GM12878 (cell line): ENCODE measurements at regions not wholly inside any gene's neighbourhood (a gene's known extent, or its start where the extent isn't known, plus 50 kb on each side); places are given as distances from the start of the nearest gene placed in this dataset.

Experiments used
- ATAC-seq: fragments of 200-7000 bp; cut with Tn5 transposase; 3 replicates; pipeline ENCODE4 v1.9.1; 2020; ENCODE audit warnings: mild to moderate bottlenecking, moderate library complexity
- BruUV-seq: library from RNA; stranded (reverse); fragments of 400-500 nt; replicated peaks from 2 replicates; lab custom pipeline; 2021; lab: Mats Ljungman, UMichigan
- CTCF ChIA-PET: fragments of 300-600 bp; sonication (Branson Sonifier 250); formaldehyde crosslinking; extraction: SDS; loops from one replicate; lab custom pipeline; 2021; ENCODE audit warnings: inconsistent platforms; lab: Yijun Ruan, JAX
- POLR2A ChIA-PET: fragments of 350-600 bp; formaldehyde crosslinking; extraction: SDS; loops from one replicate; lab custom pipeline; 2021; ENCODE audit warnings: inconsistent platforms; lab: Charles Lee
- RAD21 ChIA-PET: fragments of 300-600 bp; sonication (Branson Sonifier 250); formaldehyde crosslinking; loops from one replicate; lab custom pipeline; 2023; ENCODE audit warnings: antibody characterized with exemption; ENCODE audit not compliant: unreplicated experiment; lab: Charles Lee
- SMC1A ChIA-PET: fragments of 300-600 bp; sonication (Branson Sonifier 250); formaldehyde crosslinking; loops from one replicate; lab custom pipeline; 2023; ENCODE audit not compliant: unreplicated experiment, uncharacterized antibody; lab: Charles Lee
- DNase-seq: peaks from one replicate; pipeline ENCODE4 v3.0.0-alpha.2; 2011; ENCODE audit warnings: low read depth, low spot score
- FAIRE-seq: peaks from 3 replicates; lab custom pipeline; 2011; peaks lifted over from hg19 to GRCh38; lab: Jason Lieb, UNC
- H2AFZ ChIP-seq: 2 replicates; pipeline ENCODE4 v1.6.0; 2011; ENCODE audit warnings: low read depth, low read length, control low read depth; ENCODE audit not compliant: control insufficient read depth
- H3K27ac ChIP-seq: 2 replicates; pipeline ENCODE4 v1.5.1; 2011; ENCODE audit warnings: control low read depth; ENCODE audit not compliant: control insufficient read depth, insufficient read depth
- H3K27me3 ChIP-seq, 2 experiments: replicated peaks in 1 of 2; 2 replicates each; pipeline versions ENCODE4 v1.6.0 to v1.6.1; 2011; ENCODE audit warnings: low read length in 1 of 2; ENCODE audit not compliant: control insufficient read depth in 2 of 2, insufficient read depth in 2 of 2
- H3K36me3 ChIP-seq, 2 experiments: 2 replicates each; pipeline ENCODE4 v1.5.1; 2011; ENCODE audit warnings: low read length in 1 of 2; ENCODE audit not compliant: control insufficient read depth in 2 of 2, insufficient read depth in 2 of 2
- H3K4me1 ChIP-seq: 2 replicates; pipeline ENCODE4 v1.6.1; 2011; ENCODE audit warnings: mild to moderate bottlenecking, low read length, moderate library complexity, mixed read lengths; ENCODE audit not compliant: control insufficient read depth, insufficient read depth
- H3K4me2 ChIP-seq: 2 replicates; pipeline ENCODE4 v1.6.0; 2011; ENCODE audit warnings: control low read depth; ENCODE audit not compliant: control insufficient read depth, insufficient read depth
- H3K4me3 ChIP-seq: fragments of 200-600 bp; sonication (generic); 2 replicates; pipeline ENCODE4 v1.5.1; 2016
- H3K79me2 ChIP-seq: 2 replicates; pipeline ENCODE4 v1.6.0; 2011; ENCODE audit warnings: low read length; ENCODE audit not compliant: control insufficient read depth, insufficient read depth
- H3K9ac ChIP-seq: 2 replicates; pipeline ENCODE4 v1.8.0; 2011; ENCODE audit warnings: low read length, control low read depth, mixed read lengths; ENCODE audit not compliant: control insufficient read depth, insufficient read depth
- H3K9me3 ChIP-seq: replicated peaks from 3 replicates; pipeline ENCODE4 v1.5.1; 2011; ENCODE audit warnings: mild to moderate bottlenecking, low read length; ENCODE audit not compliant: control insufficient read depth, insufficient read depth
- H4K20me1 ChIP-seq: 2 replicates; pipeline ENCODE4 v1.6.0; 2011; ENCODE audit not compliant: control insufficient read depth, insufficient read depth
- ATF3 ChIP-seq: IDR thresholded peaks from 2 replicates; pipeline ENCODE4 v1.6.1; 2011; ENCODE audit warnings: low read depth, mild to moderate bottlenecking, low read length, moderate library complexity, borderline replicate concordance; ENCODE audit errors: extremely low read depth
- CHD1 ChIP-seq: IDR thresholded peaks from 2 replicates; pipeline ENCODE4 v1.6.1; 2012; ENCODE audit warnings: low read depth, low read length, improper control_type of control experiment
- HCFC1 ChIP-seq: fragments of 150-350 bp; IDR thresholded peaks from 2 replicates; pipeline ENCODE4 v1.6.1; 2014; ENCODE audit warnings: low read length
- IRF4 ChIP-seq: IDR thresholded peaks from 2 replicates; pipeline ENCODE4 v1.6.1; 2011; ENCODE audit warnings: low read depth, low read length
- MEF2B ChIP-seq: fragments of 450-650 bp; IDR thresholded peaks from 2 replicates; pipeline ENCODE4 v1.6.1; 2018; ENCODE audit warnings: mild to moderate bottlenecking, moderate library complexity; ENCODE audit not compliant: partially characterized antibody, poor library complexity, severe bottlenecking
- NR2C2 ChIP-seq: IDR thresholded peaks from 2 replicates; pipeline ENCODE4 v1.6.1; 2011; ENCODE audit warnings: borderline replicate concordance, low read depth; ENCODE audit not compliant: control insufficient read depth, insufficient read length
- POLR2AphosphoS5 ChIP-seq: IDR thresholded peaks from 2 replicates; pipeline ENCODE4 v1.6.1; 2011; ENCODE audit warnings: mild to moderate bottlenecking, low read length, inconsistent platforms
- PRDM15 ChIP-seq: fragments of 450-650 bp; formaldehyde crosslinking; IDR thresholded peaks from 2 replicates; pipeline ENCODE4 v1.4.0; 2020; ENCODE audit warnings: mild to moderate bottlenecking, moderate library complexity
- RAD21 ChIP-seq: IDR thresholded peaks from 2 replicates; pipeline ENCODE4 v1.6.1; 2011; ENCODE audit warnings: mild to moderate bottlenecking, low read depth, low read length, moderate library complexity; ENCODE audit not compliant: insufficient read depth
- RCOR1 ChIP-seq: conservative IDR thresholded peaks from 2 replicates; pipeline ENCODE4 v1.6.1; 2012; ENCODE audit warnings: low read depth, low read length, improper control_type of control experiment
- WRNIP1 ChIP-seq: IDR thresholded peaks from 2 replicates; pipeline ENCODE4 v1.6.1; 2011; ENCODE audit warnings: low read depth, low read length, improper control_type of control experiment, borderline replicate concordance
- ZNF592 ChIP-seq: fragments of 450-650 bp; IDR thresholded peaks from 2 replicates; pipeline ENCODE4 v1.6.1; 2017; ENCODE audit warnings: mild to moderate bottlenecking, moderate library complexity
- WGBS: methylation state at CpG from one replicate; pipeline ENCODE4 v1.1.6; 2016; ENCODE audit warnings: low lambda C conversion rate; ENCODE audit not compliant: insufficient replicate concordance, insufficient coverage; ENCODE audit errors: missing lambda C conversion rate; 5-methylcytosine and 5-hydroxymethylcytosine counted together
- in situ Hi-C: fragments of 300-500 bp; cut with MboI; formaldehyde crosslinking; loops from 9 replicates; pipeline ENCODE4 v1.14.3; 2018; ENCODE audit warnings: mixed read lengths
- intact Hi-C: fragments of 100-400 bp; cut with micrococcal nuclease; formaldehyde crosslinking; loops from one replicate; pipeline ENCODE4 v1.14.2; 2022; ENCODE audit not compliant: unreplicated experiment
- TF ChIP-seq, protein P1 (sequence below): IDR thresholded peaks from 2 replicates; pipeline ENCODE4 v1.6.1; 2012; ENCODE audit warnings: mild to moderate bottlenecking, low read depth, low read length

GRCh38 chr7:70953796-70954195 is 178.1 kb upstream of the GALNT17 start:
- Histone ChIP-seq H3K4me2 (no peak overlapping the region), H3K27ac (no peak overlapping the region), H3K79me2 (no peaks in the 10 kb centered on the region), H3K27me3 (no peaks in the 10 kb centered on the region), H3K9me3 (no peaks in the 10 kb centered on the region), H3K4me1 (no peaks in the 10 kb centered on the region), H4K20me1 (no peaks in the 10 kb centered on the region), H3K4me3 (no peak overlapping the region), H2AFZ (no peak overlapping the region), H3K9ac (no peak overlapping the region), H3K36me3 (no peaks in the 10 kb centered on the region)
- no TSS peak for BruUV-seq
- in situ Hi-C loops, result no loop called here
- FAIRE-seq (no peak), DNase-seq (no peak), ATAC-seq (no peak)
- ChIA-PET RAD21 (no interaction called here), SMC1A (no interaction called here), POLR2A (no interaction called here), CTCF (no interaction called here)
- TF ChIP-seq ZNF592 (no peak), IRF4 (no peak), NR2C2 (no peak), CHD1 (no peak), POLR2AphosphoS5 (no peak), HCFC1 (no peak), WRNIP1 (no peak), RAD21 (no peak), RCOR1 (no peak), ATF3 (no peak), PRDM15 (CRISPR knock-in tag) (no peak), MEF2B (no peak)
- TF ChIP-seq, protein P1, sequence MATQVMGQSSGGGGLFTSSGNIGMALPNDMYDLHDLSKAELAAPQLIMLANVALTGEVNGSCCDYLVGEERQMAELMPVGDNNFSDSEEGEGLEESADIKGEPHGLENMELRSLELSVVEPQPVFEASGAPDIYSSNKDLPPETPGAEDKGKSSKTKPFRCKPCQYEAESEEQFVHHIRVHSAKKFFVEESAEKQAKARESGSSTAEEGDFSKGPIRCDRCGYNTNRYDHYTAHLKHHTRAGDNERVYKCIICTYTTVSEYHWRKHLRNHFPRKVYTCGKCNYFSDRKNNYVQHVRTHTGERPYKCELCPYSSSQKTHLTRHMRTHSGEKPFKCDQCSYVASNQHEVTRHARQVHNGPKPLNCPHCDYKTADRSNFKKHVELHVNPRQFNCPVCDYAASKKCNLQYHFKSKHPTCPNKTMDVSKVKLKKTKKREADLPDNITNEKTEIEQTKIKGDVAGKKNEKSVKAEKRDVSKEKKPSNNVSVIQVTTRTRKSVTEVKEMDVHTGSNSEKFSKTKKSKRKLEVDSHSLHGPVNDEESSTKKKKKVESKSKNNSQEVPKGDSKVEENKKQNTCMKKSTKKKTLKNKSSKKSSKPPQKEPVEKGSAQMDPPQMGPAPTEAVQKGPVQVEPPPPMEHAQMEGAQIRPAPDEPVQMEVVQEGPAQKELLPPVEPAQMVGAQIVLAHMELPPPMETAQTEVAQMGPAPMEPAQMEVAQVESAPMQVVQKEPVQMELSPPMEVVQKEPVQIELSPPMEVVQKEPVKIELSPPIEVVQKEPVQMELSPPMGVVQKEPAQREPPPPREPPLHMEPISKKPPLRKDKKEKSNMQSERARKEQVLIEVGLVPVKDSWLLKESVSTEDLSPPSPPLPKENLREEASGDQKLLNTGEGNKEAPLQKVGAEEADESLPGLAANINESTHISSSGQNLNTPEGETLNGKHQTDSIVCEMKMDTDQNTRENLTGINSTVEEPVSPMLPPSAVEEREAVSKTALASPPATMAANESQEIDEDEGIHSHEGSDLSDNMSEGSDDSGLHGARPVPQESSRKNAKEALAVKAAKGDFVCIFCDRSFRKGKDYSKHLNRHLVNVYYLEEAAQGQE, result no peak
- intact Hi-C loops, result no loop called here
- 35% methylated on average over 6 of the region's 6 CpGs for WGBS
